ENCODE measurements at regions not wholly inside any gene's neighbourhood (a gene's known extent, or its start where the extent isn't known, plus 50 kb on each side); places are given as distances from the start of the nearest gene placed in this dataset.

- no peak for TF ChIP-seq CTCF (conservative IDR thresholded peaks at IDR 0.05)
- Mint-ChIP-seq H3K4me3 (no peak overlapping the region), H3K27me3 (ENCODE audit: low read depth) (no peaks in the 10 kb centered on the region), H3K36me3 (ENCODE audit: low read depth) (no peaks in the 10 kb centered on the region), H3K27ac (ENCODE audit: unreplicated experiment) (no peak overlapping the region), H3K9me3 (peaks cover 9% of the 10 kb centered on the region), H3K4me1 (no peaks in the 10 kb centered on the region)
- DNase-seq (ENCODE audit: low read depth, low spot score): no peak
Measured at GRCh38 chr3:163573324-163573723, 1505.0 kb downstream of the SI start.

- no peak for TF ChIP-seq CTCF (conservative IDR thresholded peaks at IDR 0.05)
- no peaks in the 10 kb centered on the region for H3K27me3 Mint-ChIP-seq (ENCODE audit: low read depth)
- H3K36me3 Mint-ChIP-seq (ENCODE audit: low read depth): no peaks in the 10 kb centered on the region
- H3K9me3 Mint-ChIP-seq: peaks cover 9% of the 10 kb centered on the region
- H3K27ac Mint-ChIP-seq (ENCODE audit: unreplicated experiment): no peak overlapping the region
- DNase-seq (ENCODE audit: low read depth, low spot score): no peak
- H3K4me3 Mint-ChIP-seq: no peak overlapping the region
- H3K4me1 Mint-ChIP-seq: no peaks in the 10 kb centered on the region
Measured at GRCh38 chr3:163572856-163573255, 1505.4 kb downstream of the SI start.

- Mint-ChIP-seq H3K4me1 (no peaks in the 10 kb centered on the region), H3K9me3 (peaks cover 3% of the 10 kb centered on the region), H3K36me3 (ENCODE audit: low read depth) (no peaks in the 10 kb centered on the region), H3K4me3 (no peak overlapping the region), H3K27me3 (ENCODE audit: low read depth) (no peaks in the 10 kb centered on the region), H3K27ac (ENCODE audit: unreplicated experiment) (no peak overlapping the region)
- DNase-seq (ENCODE audit: low read depth, low spot score): no peak
- no peak for TF ChIP-seq CTCF (conservative IDR thresholded peaks at IDR 0.05)
Measured at GRCh38 chr3:163563485-163563884, 1514.8 kb downstream of the SI start.

- Mint-ChIP-seq H3K4me3 (no peak overlapping the region), H3K27ac (ENCODE audit: unreplicated experiment) (no peak overlapping the region), H3K27me3 (ENCODE audit: low read depth) (no peaks in the 10 kb centered on the region), H3K36me3 (ENCODE audit: low read depth) (no peaks in the 10 kb centered on the region), H3K9me3 (peaks cover 3% of the 10 kb centered on the region), H3K4me1 (no peaks in the 10 kb centered on the region)
- no peak for DNase-seq (ENCODE audit: low read depth, low spot score)
- no peak for TF ChIP-seq CTCF (conservative IDR thresholded peaks at IDR 0.05)
Measured at GRCh38 chr3:163562625-163563024, 1515.7 kb downstream of the SI start.

- no peak for TF ChIP-seq CTCF (conservative IDR thresholded peaks at IDR 0.05)
- Mint-ChIP-seq H3K36me3 (ENCODE audit: low read depth) (no peaks in the 10 kb centered on the region), H3K27me3 (ENCODE audit: low read depth) (no peaks in the 10 kb centered on the region), H3K9me3 (peaks cover 3% of the 10 kb centered on the region), H3K4me1 (no peaks in the 10 kb centered on the region), H3K27ac (ENCODE audit: unreplicated experiment) (no peak overlapping the region), H3K4me3 (no peak overlapping the region)
- DNase-seq (ENCODE audit: low read depth, low spot score): no peak
Measured at GRCh38 chr3:163561151-163561550, 1517.1 kb downstream of the SI start.

- peaks cover 3% of the 10 kb centered on the region for H3K9me3 Mint-ChIP-seq
- TF ChIP-seq CTCF (conservative IDR thresholded peaks at IDR 0.05): no peak
- H3K36me3 Mint-ChIP-seq (ENCODE audit: low read depth): no peaks in the 10 kb centered on the region
- DNase-seq (ENCODE audit: low read depth, low spot score): no peak
- H3K4me1 Mint-ChIP-seq: no peaks in the 10 kb centered on the region
- H3K27me3 Mint-ChIP-seq (ENCODE audit: low read depth): no peaks in the 10 kb centered on the region
- H3K4me3 Mint-ChIP-seq: no peak overlapping the region
- no peak overlapping the region for H3K27ac Mint-ChIP-seq (ENCODE audit: unreplicated experiment)
Measured at GRCh38 chr3:163560459-163560858, 1517.8 kb downstream of the SI start.

All from neural crest cell (in vitro differentiated cells).